Esophagus squamous epithelium (tissue), 5 donors: ENCODE measurements at regions not wholly inside any gene's neighbourhood (a gene's known extent, or its start where the extent isn't known, plus 50 kb on each side); places are given as distances from the start of the nearest gene placed in this dataset.
"Not testable (repeated sequence)": the region's sequence is repeated elsewhere in the genome, so short reads cannot be mapped to it uniquely, and the experiment has no call there.

Experiments
- DNase-seq: peaks from one replicate; lab custom pipeline; 2025; lab: John Stamatoyannopoulos, UW
- H3K27ac ChIP-seq, 4 donors: fragments of 200-600 bp; sonication (generic); one replicate each; pipeline ENCODE4 v1.5.1; 2016 to 2019; ENCODE audit warnings: mild to moderate bottlenecking in 1 of 4
- H3K27me3 ChIP-seq, 4 donors: fragments of 200-600 bp; sonication (generic); 1 replicate in 3 of 4; 2 replicates in 1 of 4; pipeline versions ENCODE4 v1.5.1 to v1.6.0; 2017 to 2021; ENCODE audit warnings: antibody characterized with exemption in 1 of 4
- H3K36me3 ChIP-seq, 3 donors: fragments of 200-600 bp; sonication (generic); one replicate each; pipeline ENCODE4 v1.5.1; 2016 to 2019
- H3K4me1 ChIP-seq, 3 donors: fragments of 200-600 bp; sonication (generic); one replicate each; pipeline ENCODE4 v1.5.1; 2017 to 2019
- H3K4me3 ChIP-seq, 4 donors: fragments of 200-600 bp; sonication (generic); 1 replicate in 3 of 4; 2 replicates in 1 of 4; pipeline ENCODE4 v1.5.1; 2016 to 2019; ENCODE audit warnings: mild to moderate bottlenecking in 2 of 4, moderate library complexity in 1 of 4
- H3K9me3 ChIP-seq, 3 donors: fragments of 200-600 bp; sonication (generic); one replicate each; pipeline ENCODE4 v1.5.1; 2016 to 2019
- POLR2A ChIP-seq, 4 donors: fragments of 450-650 bp; IDR thresholded peaks; one replicate each; pipeline ENCODE4 v1.6.1; 2017; ENCODE audit warnings: antibody characterized with exemption in 4 of 4, mild to moderate bottlenecking in 4 of 4, moderate library complexity in 3 of 4
- WGBS, 2 donors: methylation state at CpG; one replicate each; pipeline ENCODE4 v1.1.5; 2018; 5-methylcytosine and 5-hydroxymethylcytosine counted together
- intact Hi-C: fragments of 100-400 bp; cut with DNase I; formaldehyde crosslinking; loops from one replicate; pipeline ENCODE4 v1.15.0; 2022
- TF ChIP-seq, protein P1 (sequence below), 6 experiments: fragments of 450-650 bp in 4 of 6; fragments of 200-600 bp in 2 of 6; sonication (generic) in 2 of 6; IDR thresholded peaks; one replicate each; pipeline ENCODE4 v1.5.1; 2016 to 2019; ENCODE audit warnings: antibody characterized with exemption in 6 of 6, mild to moderate bottlenecking in 4 of 6, moderate library complexity in 4 of 6
- donor health status: DM: yes; HTN: yes; CAD: no.

DNA sequence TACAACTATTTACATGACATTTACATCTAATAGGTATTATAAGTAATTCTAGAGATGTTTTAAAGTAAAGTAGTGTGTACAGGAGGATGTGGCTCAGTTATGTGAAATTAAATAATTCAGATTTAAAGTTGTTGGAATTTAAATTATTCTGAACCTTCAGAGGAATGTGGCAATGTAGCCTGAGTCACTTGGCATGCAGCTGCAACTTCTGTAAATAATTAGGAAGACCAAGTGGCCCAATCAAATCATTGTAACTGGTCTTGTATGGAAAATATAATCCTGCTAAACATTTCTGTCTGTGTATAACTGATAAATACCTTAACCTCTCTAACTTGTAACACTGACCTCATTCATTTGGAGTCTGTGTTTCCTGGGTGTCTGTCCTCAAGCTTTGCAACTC is 828.9 kb downstream of the GLUD2 start:
- no peak for DNase-seq
- Histone ChIP-seq H3K4me3 (no peak overlapping the region), H3K27ac (no peak overlapping the region)

DNA sequence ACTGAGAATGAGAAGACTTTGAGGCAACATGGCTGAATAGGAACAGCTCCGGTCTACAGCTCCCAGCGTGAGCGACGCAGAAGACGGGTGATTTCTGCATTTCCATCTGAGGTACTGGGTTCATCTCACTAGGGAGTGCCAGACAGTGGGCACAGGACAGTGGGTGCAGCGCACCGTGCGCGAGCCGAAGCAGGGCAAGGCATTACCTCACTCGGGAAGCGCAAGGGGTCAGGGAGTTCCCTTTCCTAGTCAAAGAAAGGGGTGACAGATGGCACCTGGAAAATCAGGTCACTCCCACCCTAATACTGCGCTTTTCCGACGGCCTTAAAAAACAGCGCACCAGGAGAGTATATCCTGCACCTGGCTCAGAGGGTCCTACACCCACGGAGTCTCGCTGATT is 829.9 kb downstream of the GLUD2 start:
- H3K9me3 ChIP-seq, H3K4me3 ChIP-seq, DNase-seq, H3K36me3 ChIP-seq, H3K4me1 ChIP-seq, H3K27ac ChIP-seq, intact Hi-C loops, H3K27me3 ChIP-seq: not testable (repeated sequence)
- WGBS, 2 donors = 93 to 100% methylated on average over 5 to 14 of the region's 18 CpGs

More for the DNA sequence above, 828.9 kb downstream of the GLUD2 start:
- no peaks in the 10 kb centered on the region for H3K27me3 ChIP-seq
- H3K4me1 ChIP-seq = no peaks in the 10 kb centered on the region
- no peaks in the 10 kb centered on the region for H3K9me3 ChIP-seq
- no peaks in the 10 kb centered on the region for H3K36me3 ChIP-seq
- no peak for TF ChIP-seq POLR2A (IDR thresholded peaks at IDR 0.05)
- TF ChIP-seq, protein P1, sequence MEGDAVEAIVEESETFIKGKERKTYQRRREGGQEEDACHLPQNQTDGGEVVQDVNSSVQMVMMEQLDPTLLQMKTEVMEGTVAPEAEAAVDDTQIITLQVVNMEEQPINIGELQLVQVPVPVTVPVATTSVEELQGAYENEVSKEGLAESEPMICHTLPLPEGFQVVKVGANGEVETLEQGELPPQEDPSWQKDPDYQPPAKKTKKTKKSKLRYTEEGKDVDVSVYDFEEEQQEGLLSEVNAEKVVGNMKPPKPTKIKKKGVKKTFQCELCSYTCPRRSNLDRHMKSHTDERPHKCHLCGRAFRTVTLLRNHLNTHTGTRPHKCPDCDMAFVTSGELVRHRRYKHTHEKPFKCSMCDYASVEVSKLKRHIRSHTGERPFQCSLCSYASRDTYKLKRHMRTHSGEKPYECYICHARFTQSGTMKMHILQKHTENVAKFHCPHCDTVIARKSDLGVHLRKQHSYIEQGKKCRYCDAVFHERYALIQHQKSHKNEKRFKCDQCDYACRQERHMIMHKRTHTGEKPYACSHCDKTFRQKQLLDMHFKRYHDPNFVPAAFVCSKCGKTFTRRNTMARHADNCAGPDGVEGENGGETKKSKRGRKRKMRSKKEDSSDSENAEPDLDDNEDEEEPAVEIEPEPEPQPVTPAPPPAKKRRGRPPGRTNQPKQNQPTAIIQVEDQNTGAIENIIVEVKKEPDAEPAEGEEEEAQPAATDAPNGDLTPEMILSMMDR (IDR thresholded peaks at IDR 0.05) = no peak
- intact Hi-C loops = no loop called here

DNA sequence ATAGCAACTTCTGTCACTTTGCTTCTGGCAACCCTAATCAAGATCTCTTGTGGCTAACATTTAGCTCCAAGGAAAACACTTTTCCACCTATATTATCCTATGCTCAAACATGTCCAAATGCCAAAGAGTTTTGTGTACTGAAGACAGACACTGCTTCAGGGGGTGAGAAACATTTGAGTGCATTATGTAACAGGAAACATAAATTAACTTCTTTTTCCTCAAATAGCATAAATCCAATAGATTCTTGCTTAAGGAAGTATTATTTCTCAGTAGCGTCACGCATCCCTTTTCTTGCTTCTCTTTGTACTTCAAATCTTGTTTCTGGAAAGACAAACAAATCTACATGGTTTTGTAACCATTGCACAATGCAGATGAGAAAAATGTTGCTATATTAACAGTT is 839.1 kb downstream of the GLUD2 start:
- WGBS, 2 donors = 29 to 60% methylated on average over 2 of the region's 2 CpGs
- H3K4me1 ChIP-seq = no peaks in the 10 kb centered on the region
- intact Hi-C loops = no loop called here
- DNase-seq = no peak
- no peaks in the 10 kb centered on the region for H3K27me3 ChIP-seq
- no peaks in the 10 kb centered on the region for H3K9me3 ChIP-seq
- no peak for TF ChIP-seq POLR2A (IDR thresholded peaks at IDR 0.05)
- H3K4me3 ChIP-seq = no peak overlapping the region
- no peak overlapping the region for H3K27ac ChIP-seq
- H3K36me3 ChIP-seq = no peaks in the 10 kb centered on the region

DNA sequence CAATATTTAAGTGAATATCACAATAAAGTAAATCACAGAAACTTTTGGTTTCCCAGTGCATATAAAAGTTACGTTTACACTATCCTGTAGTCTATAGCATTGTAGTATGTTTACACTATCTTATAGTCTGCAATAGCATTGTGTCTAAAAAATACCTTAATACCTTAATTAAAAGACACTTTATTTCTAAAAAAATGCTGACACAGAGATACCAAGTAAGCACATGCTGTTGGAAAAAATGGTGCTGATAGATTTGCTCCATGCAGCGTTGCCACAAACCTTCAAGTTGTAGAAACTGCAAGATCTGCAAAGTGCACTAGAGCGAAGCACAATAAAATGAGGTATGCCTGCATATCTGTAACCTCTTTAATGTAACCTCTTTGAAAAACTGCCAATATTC is 847.3 kb downstream of the GLUD2 start:
- 73 to 87% methylated on average over 3 of the region's 3 CpGs for WGBS, 2 donors
- Histone ChIP-seq H3K27me3 (no peaks in the 10 kb centered on the region), H3K4me1 (no peaks in the 10 kb centered on the region), H3K4me3 (no peak overlapping the region), H3K9me3 (no peaks in the 10 kb centered on the region), H3K36me3 (no peaks in the 10 kb centered on the region), H3K27ac (no peak overlapping the region)
- intact Hi-C loops = no loop called here
- DNase-seq = no peak
- no peak for TF ChIP-seq POLR2A (IDR thresholded peaks at IDR 0.05)
- TF ChIP-seq, protein P1 (IDR thresholded peaks at IDR 0.05) = no peak

DNA sequence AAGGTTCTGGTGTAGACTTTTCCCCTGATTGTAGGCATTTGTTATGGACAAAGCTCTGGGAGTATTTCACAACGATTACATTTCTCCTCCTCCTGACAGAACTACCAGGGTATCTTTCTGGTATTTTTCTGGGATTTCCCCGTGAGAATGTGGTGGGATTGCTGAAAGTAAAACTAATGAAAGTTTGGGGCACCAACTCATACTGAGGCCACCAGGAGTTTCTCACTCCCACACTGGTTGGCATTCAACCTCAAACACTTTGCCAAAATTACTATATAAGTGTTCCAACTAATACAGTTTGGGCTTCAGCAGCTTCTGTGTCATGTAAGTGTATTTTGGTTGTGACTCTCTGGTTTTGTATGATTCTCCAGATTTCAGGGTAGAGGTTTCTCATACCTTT is 855.1 kb downstream of the GLUD2 start:
- Histone ChIP-seq H3K9me3 (no peaks in the 10 kb centered on the region), H3K4me3 (no peak overlapping the region), H3K27me3 (no peaks in the 10 kb centered on the region), H3K36me3 (no peaks in the 10 kb centered on the region), H3K27ac (no peak overlapping the region), H3K4me1 (no peaks in the 10 kb centered on the region)
- no peak for TF ChIP-seq POLR2A (IDR thresholded peaks at IDR 0.05)
- TF ChIP-seq, protein P1 (IDR thresholded peaks at IDR 0.05) = no peak
- DNase-seq = no peak
- 54% methylated on average over 2 of the region's 2 CpGs; no CpG with 5 or more reads in 1 of the 2 donors for WGBS, 2 donors
- intact Hi-C loops = no loop called here

DNA sequence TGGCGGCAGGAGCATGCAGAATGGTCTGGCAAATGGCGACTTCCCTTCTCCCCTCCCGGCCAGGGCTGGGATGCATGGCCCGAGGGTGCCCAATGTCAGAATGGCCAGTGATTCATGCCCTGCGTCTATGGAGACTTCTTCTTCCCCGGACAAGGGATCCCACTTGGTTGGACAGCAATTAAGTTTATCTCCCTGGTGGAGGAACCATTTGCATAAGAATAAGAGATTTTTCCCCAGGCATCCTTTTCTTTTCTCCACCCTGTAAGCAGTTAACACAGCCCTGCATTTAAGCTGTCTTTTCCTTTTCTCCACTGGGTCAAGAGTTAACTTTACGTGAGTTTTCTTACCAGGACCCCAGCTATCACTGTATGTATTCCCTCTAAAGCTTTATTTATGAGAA is 856.6 kb downstream of the GLUD2 start:
- TF ChIP-seq POLR2A (IDR thresholded peaks at IDR 0.05) = no peak
- TF ChIP-seq, protein P1 (IDR thresholded peaks at IDR 0.05) = no peak
- Histone ChIP-seq H3K9me3 (no peaks in the 10 kb centered on the region), H3K4me1 (no peaks in the 10 kb centered on the region), H3K4me3 (no peak overlapping the region), H3K36me3 (no peaks in the 10 kb centered on the region), H3K27me3 (no peaks in the 10 kb centered on the region), H3K27ac (no peak overlapping the region)
- DNase-seq = no peak
- intact Hi-C loops = no loop called here
- 64 to 68% methylated on average over 2 to 7 of the region's 7 CpGs for WGBS, 2 donors
